ENCODE measurements at regions not wholly inside any gene's neighbourhood (a gene's known extent, or its start where the extent isn't known, plus 50 kb on each side); places are given as distances from the start of the nearest gene placed in this dataset.

- TF ChIP-seq CTCF (IDR thresholded peaks at IDR 0.05; ENCODE audit: control insufficient read depth, insufficient read depth, low read depth, low read length, missing control alignments) = no peak
- H3K4me3 ChIP-seq (ENCODE audit: control insufficient read depth, low read depth, low read length) = no peak overlapping the region
- DNase-seq (ENCODE audit: low read depth) = no peak
Observed at GRCh38 chr1:30014031-30014430, 709.4 kb downstream of the MATN1 start.

GRCh38 chr1:30012455-30013440, 710.6 kb downstream of the MATN1 start:
- H3K4me3 ChIP-seq (ENCODE audit: control insufficient read depth, low read depth, low read length) = no peak overlapping the region
- TF ChIP-seq CTCF (IDR thresholded peaks at IDR 0.05; ENCODE audit: control insufficient read depth, insufficient read depth, low read depth, low read length, missing control alignments) = no peak

GRCh38 chr1:30011970-30012369, 711.4 kb downstream of the MATN1 start:
- DNase-seq (ENCODE audit: low read depth) = no peak
- no peak overlapping the region for H3K4me3 ChIP-seq (ENCODE audit: control insufficient read depth, low read depth, low read length)
- TF ChIP-seq CTCF (IDR thresholded peaks at IDR 0.05; ENCODE audit: control insufficient read depth, insufficient read depth, low read depth, low read length, missing control alignments) = no peak

More at GRCh38 chr1:30012455-30013440, 710.6 kb downstream of the MATN1 start:
- no peak for DNase-seq (ENCODE audit: low read depth)

GRCh38 chr1:30010506-30011106, 712.8 kb downstream of the MATN1 start:
- no peak for DNase-seq (ENCODE audit: low read depth)
- TF ChIP-seq CTCF (IDR thresholded peaks at IDR 0.05; ENCODE audit: control insufficient read depth, insufficient read depth, low read depth, low read length, missing control alignments) = no peak
- no peak overlapping the region for H3K4me3 ChIP-seq (ENCODE audit: control insufficient read depth, low read depth, low read length)

- no peak for DNase-seq (ENCODE audit: low read depth)
- H3K4me3 ChIP-seq (ENCODE audit: control insufficient read depth, low read depth, low read length) = no peak overlapping the region
- no peak for TF ChIP-seq CTCF (IDR thresholded peaks at IDR 0.05; ENCODE audit: control insufficient read depth, insufficient read depth, low read depth, low read length, missing control alignments)
Observed at GRCh38 chr1:30009720-30010119, 713.7 kb downstream of the MATN1 start.

- H3K4me3 ChIP-seq (ENCODE audit: control insufficient read depth, low read depth, low read length) = no peak overlapping the region
- no peak for TF ChIP-seq CTCF (IDR thresholded peaks at IDR 0.05; ENCODE audit: control insufficient read depth, insufficient read depth, low read depth, low read length, missing control alignments)
- no peak for DNase-seq (ENCODE audit: low read depth)
Observed at GRCh38 chr1:30008998-30009657, 714.3 kb downstream of the MATN1 start.

All from AG09309 (cell line).